Transverse colon (tissue), 3 donors: ENCODE measurements at regions not wholly inside any gene's neighbourhood (a gene's known extent, or its start where the extent isn't known, plus 50 kb on each side); places are given as distances from the start of the nearest gene placed in this dataset.

Experiments
- CTCF ChIP-seq, 5 experiments: fragments of 200-600 bp in 3 of 5; fragments of 450-650 bp in 2 of 5; sonication (generic) in 3 of 5; IDR thresholded peaks; 1 replicate in 2 of 5; 2 replicates in 3 of 5; pipeline ENCODE4 v1.5.1; 2016 to 2017; ENCODE audit warnings: antibody characterized with exemption in 5 of 5, inconsistent platforms in 3 of 5, mild to moderate bottlenecking in 2 of 5, moderate library complexity in 1 of 5
- POLR2A ChIP-seq: fragments of 450-650 bp; IDR thresholded peaks from one replicate; pipeline ENCODE4 v1.6.1; 2016; ENCODE audit warnings: antibody characterized with exemption, mild to moderate bottlenecking, moderate library complexity

- no peak for TF ChIP-seq CTCF (IDR thresholded peaks at IDR 0.05)
- TF ChIP-seq POLR2A: no peak
Measured at GRCh38 chr1:29410476-29410875, 174.2 kb downstream of the PTPRU start.
